ENCODE measurements at regions not wholly inside any gene's neighbourhood (a gene's known extent, or its start where the extent isn't known, plus 50 kb on each side); places are given as distances from the start of the nearest gene placed in this dataset.

DNA sequence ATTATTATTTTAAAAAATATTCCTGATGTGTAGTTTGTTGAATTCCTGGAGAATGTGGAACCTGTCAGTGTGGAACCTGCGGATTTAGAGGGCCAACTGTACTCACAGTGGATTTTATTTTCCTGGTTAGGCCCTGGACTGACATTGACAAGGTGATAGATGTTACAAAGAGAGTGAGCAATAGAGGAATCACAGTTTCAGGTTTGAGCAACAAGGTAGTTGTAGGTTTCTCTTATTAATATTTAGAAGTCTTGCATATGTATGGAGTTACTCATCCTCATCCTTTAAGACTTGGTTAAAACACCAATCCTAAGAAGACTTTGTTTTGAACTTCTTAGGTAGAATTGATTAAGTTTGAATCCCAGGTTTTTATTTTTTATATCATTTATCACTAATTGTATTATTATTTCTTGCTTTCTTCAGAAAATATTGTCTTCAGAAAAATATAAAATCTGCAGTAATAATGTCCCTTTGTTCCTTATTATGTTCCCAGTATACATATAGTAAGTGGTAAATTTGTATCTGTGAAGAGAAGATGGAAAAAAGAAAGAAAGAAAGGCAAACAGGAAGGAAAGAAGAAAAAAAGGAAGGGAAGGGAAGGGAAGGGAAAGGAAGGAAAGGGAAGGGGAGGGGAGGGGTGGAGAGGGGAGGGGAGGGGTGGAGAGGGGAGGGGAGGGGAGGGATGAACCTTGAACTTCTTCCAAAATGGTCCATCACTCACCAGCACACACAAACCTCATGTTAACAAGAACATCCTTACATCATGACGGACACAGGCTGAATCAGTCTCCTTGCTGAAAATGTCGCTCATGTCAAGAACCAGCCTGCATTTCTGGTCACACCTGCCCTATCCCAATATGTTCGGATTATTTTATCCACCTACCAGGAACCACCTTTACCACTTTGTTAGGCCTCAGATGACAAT, 867.2 kb downstream of the CDH11 start:
- TF ChIP-seq, protein P1, sequence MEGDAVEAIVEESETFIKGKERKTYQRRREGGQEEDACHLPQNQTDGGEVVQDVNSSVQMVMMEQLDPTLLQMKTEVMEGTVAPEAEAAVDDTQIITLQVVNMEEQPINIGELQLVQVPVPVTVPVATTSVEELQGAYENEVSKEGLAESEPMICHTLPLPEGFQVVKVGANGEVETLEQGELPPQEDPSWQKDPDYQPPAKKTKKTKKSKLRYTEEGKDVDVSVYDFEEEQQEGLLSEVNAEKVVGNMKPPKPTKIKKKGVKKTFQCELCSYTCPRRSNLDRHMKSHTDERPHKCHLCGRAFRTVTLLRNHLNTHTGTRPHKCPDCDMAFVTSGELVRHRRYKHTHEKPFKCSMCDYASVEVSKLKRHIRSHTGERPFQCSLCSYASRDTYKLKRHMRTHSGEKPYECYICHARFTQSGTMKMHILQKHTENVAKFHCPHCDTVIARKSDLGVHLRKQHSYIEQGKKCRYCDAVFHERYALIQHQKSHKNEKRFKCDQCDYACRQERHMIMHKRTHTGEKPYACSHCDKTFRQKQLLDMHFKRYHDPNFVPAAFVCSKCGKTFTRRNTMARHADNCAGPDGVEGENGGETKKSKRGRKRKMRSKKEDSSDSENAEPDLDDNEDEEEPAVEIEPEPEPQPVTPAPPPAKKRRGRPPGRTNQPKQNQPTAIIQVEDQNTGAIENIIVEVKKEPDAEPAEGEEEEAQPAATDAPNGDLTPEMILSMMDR (IDR thresholded peaks at IDR 0.05) = no peak
- Mint-ChIP-seq H3K36me3 (ENCODE audit: unreplicated experiment) (no peaks in the 10 kb centered on the region), H3K9me3 (ENCODE audit: unreplicated experiment) (no peaks in the 10 kb centered on the region), H3K27me3 (ENCODE audit: unreplicated experiment) (no peaks in the 10 kb centered on the region), H3K27ac (ENCODE audit: unreplicated experiment) (no peak overlapping the region), H3K4me1 (ENCODE audit: unreplicated experiment) (peaks cover 2% of the 10 kb centered on the region), H3K4me3 (ENCODE audit: unreplicated experiment) (no peak overlapping the region)
- no peak for DNase-seq (ENCODE audit: extremely low spot score, unreplicated experiment)

DNA sequence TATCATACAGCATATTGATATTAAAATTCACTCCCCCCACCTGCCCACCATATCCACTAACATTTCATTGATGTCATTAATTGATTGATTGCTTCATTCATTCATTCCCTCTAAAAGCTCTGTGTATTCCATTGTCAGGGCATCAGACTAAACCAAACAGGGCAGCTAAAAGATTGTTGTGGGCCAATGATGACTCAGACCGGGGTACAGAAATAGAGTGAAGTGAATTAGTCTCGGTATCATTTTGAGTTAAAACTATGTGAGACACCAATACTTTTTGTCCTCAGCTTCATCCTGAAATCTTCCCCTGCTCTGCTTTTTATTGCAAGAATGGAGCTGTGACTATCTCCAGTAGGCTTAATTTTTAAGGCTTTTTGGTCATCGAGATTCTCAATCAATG, 868.3 kb downstream of the CDH11 start:
- no peak overlapping the region for H3K4me3 Mint-ChIP-seq (ENCODE audit: unreplicated experiment)
- no peaks in the 10 kb centered on the region for H3K36me3 Mint-ChIP-seq (ENCODE audit: unreplicated experiment)

DNA sequence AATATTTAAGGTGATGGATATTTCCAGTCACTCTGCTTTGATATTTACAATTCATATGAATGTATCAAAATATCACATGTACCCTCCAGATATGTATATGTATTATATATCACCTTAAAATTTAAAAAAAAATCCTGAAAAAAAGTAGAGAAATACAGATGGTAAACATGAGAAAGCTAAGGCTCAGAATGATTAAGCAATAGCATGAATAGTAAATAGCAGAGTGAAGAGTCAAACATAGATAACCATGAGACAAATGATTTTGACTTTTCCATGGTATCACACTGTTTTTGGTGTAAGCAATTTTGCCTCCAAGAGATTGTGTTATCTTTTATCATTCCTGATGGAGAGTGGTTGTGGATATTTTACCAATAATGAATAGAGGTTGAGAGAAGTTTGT, 868.8 kb downstream of the CDH11 start:
- Mint-ChIP-seq H3K9me3 (ENCODE audit: unreplicated experiment) (no peaks in the 10 kb centered on the region), H3K36me3 (ENCODE audit: unreplicated experiment) (no peaks in the 10 kb centered on the region), H3K27me3 (ENCODE audit: unreplicated experiment) (no peaks in the 10 kb centered on the region), H3K4me3 (ENCODE audit: unreplicated experiment) (no peak overlapping the region), H3K4me1 (ENCODE audit: unreplicated experiment) (peaks cover 2% of the 10 kb centered on the region), H3K27ac (ENCODE audit: unreplicated experiment) (no peak overlapping the region)
- DNase-seq (ENCODE audit: extremely low spot score, unreplicated experiment) = no peak
- TF ChIP-seq, protein P1 (IDR thresholded peaks at IDR 0.05) = no peak

More for the DNA sequence above, 868.3 kb downstream of the CDH11 start:
- Mint-ChIP-seq H3K9me3 (ENCODE audit: unreplicated experiment) (no peaks in the 10 kb centered on the region), H3K27me3 (ENCODE audit: unreplicated experiment) (no peaks in the 10 kb centered on the region), H3K27ac (ENCODE audit: unreplicated experiment) (no peak overlapping the region), H3K4me1 (ENCODE audit: unreplicated experiment) (peaks cover 2% of the 10 kb centered on the region)
- TF ChIP-seq, protein P1 (IDR thresholded peaks at IDR 0.05) = no peak
- no peak for DNase-seq (ENCODE audit: extremely low spot score, unreplicated experiment)

DNA sequence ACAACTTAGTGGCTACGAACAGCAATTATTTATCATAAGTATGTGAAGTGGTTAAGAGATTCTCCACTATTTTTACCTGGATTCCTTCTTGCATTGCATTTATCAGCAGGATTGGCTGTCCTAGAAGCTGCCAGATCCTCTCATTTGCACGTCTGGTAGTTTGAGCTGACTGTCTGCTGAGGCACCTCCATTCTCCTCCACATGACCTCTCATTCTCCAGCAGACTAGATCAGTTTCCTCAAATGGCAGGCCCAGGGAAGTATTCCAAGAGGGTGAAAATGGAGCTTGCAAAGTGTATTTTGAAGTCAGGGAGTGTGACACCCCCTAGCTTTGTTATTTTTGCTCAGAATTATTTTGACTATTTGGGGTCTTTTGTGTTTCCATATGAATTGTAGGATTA, 870.1 kb downstream of the CDH11 start:
- no peak overlapping the region for H3K4me3 Mint-ChIP-seq (ENCODE audit: unreplicated experiment)
- H3K4me1 Mint-ChIP-seq (ENCODE audit: unreplicated experiment) = peaks cover 2% of the 10 kb centered on the region
- no peak for DNase-seq (ENCODE audit: extremely low spot score, unreplicated experiment)
- H3K27ac Mint-ChIP-seq (ENCODE audit: unreplicated experiment) = no peak overlapping the region
- no peaks in the 10 kb centered on the region for H3K9me3 Mint-ChIP-seq (ENCODE audit: unreplicated experiment)
- H3K27me3 Mint-ChIP-seq (ENCODE audit: unreplicated experiment) = no peaks in the 10 kb centered on the region
- H3K36me3 Mint-ChIP-seq (ENCODE audit: unreplicated experiment) = no peaks in the 10 kb centered on the region
- TF ChIP-seq, protein P1 (IDR thresholded peaks at IDR 0.05) = no peak

DNA sequence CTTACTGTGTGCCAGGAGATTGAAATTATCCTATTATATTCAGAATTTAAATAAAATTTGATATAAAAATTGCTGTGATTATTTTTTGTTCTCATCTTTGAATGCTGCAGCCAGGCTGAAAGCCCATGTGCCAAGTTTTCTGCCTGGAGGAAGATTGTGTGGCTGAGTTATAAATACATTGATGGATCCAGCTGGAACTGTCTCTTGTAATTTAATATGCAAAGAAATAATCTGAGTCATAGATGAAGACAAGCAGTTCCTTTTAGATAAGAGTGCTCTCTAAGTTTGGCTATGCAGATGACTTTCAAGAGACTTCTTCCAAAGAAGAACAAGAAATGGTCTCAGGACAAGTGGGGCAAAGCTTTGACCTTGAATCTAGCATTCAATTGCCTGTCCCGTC, 871.0 kb downstream of the CDH11 start:
- no peak overlapping the region for H3K27ac Mint-ChIP-seq (ENCODE audit: unreplicated experiment)
- no peak for DNase-seq (ENCODE audit: extremely low spot score, unreplicated experiment)

More for the DNA sequence above, 871.0 kb downstream of the CDH11 start:
- Mint-ChIP-seq H3K36me3 (ENCODE audit: unreplicated experiment) (no peaks in the 10 kb centered on the region), H3K4me3 (ENCODE audit: unreplicated experiment) (no peak overlapping the region), H3K4me1 (ENCODE audit: unreplicated experiment) (peaks cover 2% of the 10 kb centered on the region), H3K27me3 (ENCODE audit: unreplicated experiment) (no peaks in the 10 kb centered on the region), H3K9me3 (ENCODE audit: unreplicated experiment) (no peaks in the 10 kb centered on the region)
- TF ChIP-seq, protein P1 (IDR thresholded peaks at IDR 0.05) = no peak
